Loucy (cell line): ENCODE measurements at regions not wholly inside any gene's neighbourhood (a gene's known extent, or its start where the extent isn't known, plus 50 kb on each side); places are given as distances from the start of the nearest gene placed in this dataset.

Experiments
- H2AFZ ChIP-seq: fragments of 200-600 bp; sonication (generic); 2 replicates; pipeline ENCODE4 v1.6.0; 2016; ENCODE audit warnings: antibody characterized with exemption, mild to moderate bottlenecking, low read length, moderate library complexity
- H3F3A ChIP-seq: fragments of 200-600 bp; 2 replicates; pipeline ENCODE4 v1.6.0; 2016; ENCODE audit warnings: antibody characterized with exemption, low read depth, mild to moderate bottlenecking
- H3K27me3 ChIP-seq: fragments of 200-600 bp; sonication (generic); 2 replicates; pipeline ENCODE4 v1.6.1; 2014; ENCODE audit warnings: low read length, mild to moderate bottlenecking; ENCODE audit not compliant: insufficient read depth, poor library complexity, severe bottlenecking
- H3K36me3 ChIP-seq: fragments of 200-600 bp; sonication (generic); 2 replicates; pipeline ENCODE4 v1.6.1; 2016; ENCODE audit warnings: low read length; ENCODE audit not compliant: insufficient read depth
- H3K4me1 ChIP-seq: fragments of 200-600 bp; sonication (generic); 2 replicates; pipeline ENCODE4 v1.5.1; 2014; ENCODE audit warnings: low read length, mild to moderate bottlenecking; ENCODE audit not compliant: insufficient read depth, poor library complexity, severe bottlenecking
- H3K4me2 ChIP-seq: fragments of 200-600 bp; sonication (generic); 2 replicates; pipeline ENCODE4 v1.6.0; 2014; ENCODE audit warnings: antibody characterized with exemption, low read length, low read depth, mild to moderate bottlenecking; ENCODE audit not compliant: poor library complexity, severe bottlenecking
- H3K4me3 ChIP-seq: fragments of 200-600 bp; sonication (generic); 2 replicates; pipeline ENCODE4 v1.5.1; 2014; ENCODE audit warnings: low read length, mild to moderate bottlenecking, mixed read lengths; ENCODE audit not compliant: poor library complexity, severe bottlenecking
- H3K79me2 ChIP-seq: fragments of 200-600 bp; sonication (generic); 2 replicates; pipeline ENCODE4 v1.6.1; 2014; ENCODE audit warnings: low read length; ENCODE audit not compliant: insufficient read depth
- H3K9ac ChIP-seq: fragments of 200-600 bp; sonication (generic); 2 replicates; pipeline ENCODE4 v1.6.0; 2014; ENCODE audit warnings: mild to moderate bottlenecking, low read depth, low read length, moderate library complexity; ENCODE audit not compliant: poor library complexity, severe bottlenecking
- H3K9me2 ChIP-seq: fragments of 200-600 bp; sonication (generic); replicated peaks from 2 replicates; pipeline ENCODE4 v1.6.1; 2016; ENCODE audit warnings: low read depth, low read length, mixed read lengths
- H3K9me3 ChIP-seq: fragments of 200-600 bp; sonication (generic); 2 replicates; pipeline ENCODE4 v1.6.1; 2014; ENCODE audit warnings: mild to moderate bottlenecking, antibody characterized with exemption, low read length, low read depth; ENCODE audit not compliant: insufficient read depth
- H4K20me1 ChIP-seq: fragments of 200-600 bp; sonication (generic); 2 replicates; pipeline ENCODE4 v1.6.0; 2014; ENCODE audit warnings: antibody characterized with exemption, low read length, mild to moderate bottlenecking; ENCODE audit not compliant: insufficient read depth, poor library complexity, severe bottlenecking
- EZH2phosphoT487 ChIP-seq: fragments of 200-600 bp; IDR thresholded peaks from 2 replicates; pipeline ENCODE4 v1.6.1; 2018; ENCODE audit warnings: antibody characterized with exemption, mild to moderate bottlenecking, moderate library complexity, borderline replicate concordance
- TF ChIP-seq, protein P1 (sequence below): fragments of 200-600 bp; sonication (generic); conservative IDR thresholded peaks from 2 replicates; pipeline ENCODE4 v1.5.1; 2014; ENCODE audit warnings: mild to moderate bottlenecking, antibody characterized with exemption, low read length

DNA sequence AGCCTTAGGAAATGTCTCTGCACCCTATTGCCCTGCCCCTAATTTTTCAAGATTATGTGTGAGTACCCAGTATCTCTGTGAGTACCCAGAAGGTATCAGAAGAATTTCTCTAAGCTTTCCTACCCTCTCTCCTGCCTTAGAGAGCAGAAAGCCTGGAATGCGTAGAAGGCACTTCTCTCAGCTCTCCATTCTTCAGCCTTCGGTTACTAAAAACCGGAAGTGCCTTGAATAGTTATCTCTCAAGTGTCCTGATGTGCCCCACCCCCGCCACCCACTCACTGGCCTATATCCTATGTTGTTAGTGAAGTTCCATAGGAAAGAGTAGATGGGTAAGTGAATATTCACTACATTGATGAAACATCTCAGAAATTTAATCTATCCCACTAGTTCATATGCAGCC lies 210.7 kb upstream of the CDH10 start:
- H3F3A ChIP-seq = no peaks in the 10 kb centered on the region
- no peaks in the 10 kb centered on the region for H3K9me3 ChIP-seq
- H3K4me3 ChIP-seq = no peak overlapping the region
- TF ChIP-seq, protein P1, sequence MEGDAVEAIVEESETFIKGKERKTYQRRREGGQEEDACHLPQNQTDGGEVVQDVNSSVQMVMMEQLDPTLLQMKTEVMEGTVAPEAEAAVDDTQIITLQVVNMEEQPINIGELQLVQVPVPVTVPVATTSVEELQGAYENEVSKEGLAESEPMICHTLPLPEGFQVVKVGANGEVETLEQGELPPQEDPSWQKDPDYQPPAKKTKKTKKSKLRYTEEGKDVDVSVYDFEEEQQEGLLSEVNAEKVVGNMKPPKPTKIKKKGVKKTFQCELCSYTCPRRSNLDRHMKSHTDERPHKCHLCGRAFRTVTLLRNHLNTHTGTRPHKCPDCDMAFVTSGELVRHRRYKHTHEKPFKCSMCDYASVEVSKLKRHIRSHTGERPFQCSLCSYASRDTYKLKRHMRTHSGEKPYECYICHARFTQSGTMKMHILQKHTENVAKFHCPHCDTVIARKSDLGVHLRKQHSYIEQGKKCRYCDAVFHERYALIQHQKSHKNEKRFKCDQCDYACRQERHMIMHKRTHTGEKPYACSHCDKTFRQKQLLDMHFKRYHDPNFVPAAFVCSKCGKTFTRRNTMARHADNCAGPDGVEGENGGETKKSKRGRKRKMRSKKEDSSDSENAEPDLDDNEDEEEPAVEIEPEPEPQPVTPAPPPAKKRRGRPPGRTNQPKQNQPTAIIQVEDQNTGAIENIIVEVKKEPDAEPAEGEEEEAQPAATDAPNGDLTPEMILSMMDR = no peak
- no peak for TF ChIP-seq EZH2phosphoT487
- no peak overlapping the region for H2AFZ ChIP-seq
- no peaks in the 10 kb centered on the region for H3K27me3 ChIP-seq
- no peak overlapping the region for H3K9ac ChIP-seq
- H3K79me2 ChIP-seq = no peaks in the 10 kb centered on the region
- no peak overlapping the region for H3K4me2 ChIP-seq
- no peaks in the 10 kb centered on the region for H3K4me1 ChIP-seq
- no peaks in the 10 kb centered on the region for H4K20me1 ChIP-seq
- no peaks in the 10 kb centered on the region for H3K36me3 ChIP-seq
- H3K9me2 ChIP-seq = no peaks in the 10 kb centered on the region

DNA sequence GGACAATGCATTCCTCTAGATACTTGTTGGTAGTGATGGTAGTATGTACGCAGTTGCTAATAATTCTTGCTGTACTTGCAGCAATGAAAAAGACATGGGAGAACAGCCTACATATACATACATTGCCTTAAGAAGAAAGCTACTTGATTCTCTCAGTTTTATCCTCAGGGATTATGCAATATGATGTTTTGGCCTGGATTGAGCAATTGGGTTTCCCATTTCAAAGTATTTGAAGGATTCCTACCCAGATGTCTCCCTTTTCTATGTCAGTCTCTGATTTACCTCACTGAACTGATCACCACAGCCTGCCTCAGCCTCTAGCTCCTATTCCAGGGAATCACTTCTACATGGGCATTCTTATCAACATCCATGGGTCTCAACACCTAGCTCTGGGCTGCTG lies 210.1 kb upstream of the CDH10 start:
- Histone ChIP-seq H3K27me3 (no peaks in the 10 kb centered on the region), H3K4me3 (no peak overlapping the region), H3K9me3 (no peaks in the 10 kb centered on the region), H3K4me1 (no peaks in the 10 kb centered on the region), H3F3A (no peaks in the 10 kb centered on the region), H3K9me2 (no peaks in the 10 kb centered on the region), H3K4me2 (no peak overlapping the region), H2AFZ (no peak overlapping the region), H4K20me1 (no peaks in the 10 kb centered on the region), H3K9ac (no peak overlapping the region), H3K79me2 (no peaks in the 10 kb centered on the region), H3K36me3 (no peaks in the 10 kb centered on the region)
- TF ChIP-seq, protein P1 = no peak
- TF ChIP-seq EZH2phosphoT487 = no peak

DNA sequence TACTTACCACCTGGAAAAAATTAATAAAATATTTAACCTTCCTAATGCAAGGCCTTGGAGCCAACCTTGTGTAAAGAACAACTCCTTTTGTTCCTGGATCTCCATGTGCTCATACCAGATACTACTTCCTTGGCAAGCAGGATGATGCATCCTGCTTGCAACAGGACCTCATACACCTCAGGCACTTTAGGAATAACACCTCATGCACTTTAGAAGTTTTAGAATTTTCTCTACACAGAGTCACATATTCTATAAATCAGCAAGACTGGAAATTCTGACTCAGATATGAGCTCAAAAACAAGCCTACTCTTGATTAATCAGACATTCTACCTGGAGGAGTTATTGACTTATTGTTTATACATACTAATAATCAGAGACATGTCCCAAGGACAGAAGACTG lies 209.6 kb upstream of the CDH10 start:
- H3K4me3 ChIP-seq = no peak overlapping the region
- no peaks in the 10 kb centered on the region for H3K79me2 ChIP-seq
- H3K9me2 ChIP-seq = no peaks in the 10 kb centered on the region
- H3F3A ChIP-seq = no peaks in the 10 kb centered on the region
- no peak overlapping the region for H2AFZ ChIP-seq
- no peak for TF ChIP-seq EZH2phosphoT487
- TF ChIP-seq, protein P1 = no peak
- no peaks in the 10 kb centered on the region for H3K36me3 ChIP-seq
- no peaks in the 10 kb centered on the region for H3K9me3 ChIP-seq
- H4K20me1 ChIP-seq = no peaks in the 10 kb centered on the region
- H3K4me2 ChIP-seq = no peak overlapping the region
- H3K9ac ChIP-seq = no peak overlapping the region
- H3K4me1 ChIP-seq = no peaks in the 10 kb centered on the region
- H3K27me3 ChIP-seq = no peaks in the 10 kb centered on the region
